ENCODE measurements at regions not wholly inside any gene's neighbourhood (a gene's known extent, or its start where the extent isn't known, plus 50 kb on each side); places are given as distances from the start of the nearest gene placed in this dataset.

GRCh38 chr12:66774929-66775328 lies 96.1 kb upstream of the GRIP1 start:
- TF ChIP-seq POLR2A (IDR thresholded peaks at IDR 0.05) = no peak
- TF ChIP-seq CTCF (IDR thresholded peaks at IDR 0.05) = no peak
